ENCODE measurements at regions not wholly inside any gene's neighbourhood (a gene's known extent, or its start where the extent isn't known, plus 50 kb on each side); places are given as distances from the start of the nearest gene placed in this dataset.
"Not testable (repeated sequence)": the region's sequence is repeated elsewhere in the genome, so short reads cannot be mapped to it uniquely, and the experiment has no call there.

DNA sequence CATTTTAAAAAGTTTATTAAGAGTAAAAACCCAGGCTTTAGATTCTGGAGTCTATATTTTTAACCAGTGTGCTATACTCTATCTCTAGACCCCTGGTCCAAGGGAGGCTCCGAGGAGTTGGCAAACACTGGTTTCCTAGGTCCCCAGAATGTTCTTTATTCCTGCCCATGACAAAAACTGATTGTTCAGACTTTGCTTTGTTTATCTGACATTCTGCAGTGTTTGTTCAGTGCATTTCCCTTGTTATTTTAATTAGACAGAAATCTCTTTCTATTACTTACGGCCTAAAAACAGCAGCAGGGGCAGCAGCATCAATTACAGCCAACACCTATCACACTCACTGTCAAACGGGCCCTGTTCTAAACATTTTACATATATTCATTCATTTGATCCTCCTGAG, 2011.6 kb upstream of the WWC1 start:
- 78% methylated on average over 3 of the region's 3 CpGs for whole genome bisulfite sequencing

GRCh38 chr5:166281433-166281832, 2010.0 kb upstream of the WWC1 start:
- Histone ChIP-seq H3K4me3 (ENCODE audit: low read depth, low read length) (no peak overlapping the region), H3K27ac (ENCODE audit: low read depth) (no peak overlapping the region), H3K4me1 (ENCODE audit: insufficient read depth) (no peaks in the 10 kb centered on the region), H3K36me3 (ENCODE audit: insufficient read depth) (no peaks in the 10 kb centered on the region)
- WGBS, result 35% methylated on average over 2 of the region's 2 CpGs
- DNase-seq (ENCODE audit: extremely low spot score), result no peak

More for the DNA sequence above, 2011.6 kb upstream of the WWC1 start:
- H3K4me1 ChIP-seq (ENCODE audit: insufficient read depth), result no peaks in the 10 kb centered on the region
- H3K4me3 ChIP-seq (ENCODE audit: low read depth, low read length), result no peak overlapping the region
- no peaks in the 10 kb centered on the region for H3K36me3 ChIP-seq (ENCODE audit: insufficient read depth)
- no peak for DNase-seq (ENCODE audit: extremely low spot score)
- H3K27ac ChIP-seq (ENCODE audit: low read depth), result no peak overlapping the region

- no peaks in the 10 kb centered on the region for H3K36me3 ChIP-seq (ENCODE audit: insufficient read depth)
- 87% methylated on average over 3 of the region's 3 CpGs for WGBS
- no peak overlapping the region for H3K4me3 ChIP-seq (ENCODE audit: low read depth, low read length)
- no peak for DNase-seq (ENCODE audit: extremely low spot score)
- H3K27ac ChIP-seq (ENCODE audit: low read depth), result no peak overlapping the region
- no peaks in the 10 kb centered on the region for H3K4me1 ChIP-seq (ENCODE audit: insufficient read depth)
These were observed 2008.5 kb upstream of the WWC1 start for GRCh38 chr5:166282939-166283338.

DNA sequence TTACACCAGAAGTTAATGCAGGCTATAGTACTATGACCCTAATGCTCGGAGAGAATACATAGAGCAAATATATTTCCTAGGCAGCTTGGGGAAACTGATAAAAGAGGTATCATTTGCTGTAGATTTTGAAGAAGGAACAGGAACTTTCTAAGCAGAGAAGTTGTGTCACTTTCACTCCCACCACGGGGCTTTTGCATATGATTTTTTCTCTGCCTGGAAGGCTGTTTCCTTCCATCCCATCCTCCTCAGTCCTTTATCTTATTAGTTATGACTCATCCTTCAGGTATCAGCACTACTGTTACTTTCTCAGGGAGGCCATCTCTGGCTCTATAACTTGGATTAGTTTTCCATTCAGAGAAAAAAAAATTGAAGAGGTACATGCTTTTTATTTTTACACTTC, 2006.1 kb upstream of the WWC1 start:
- WGBS, result 57% methylated on average over 2 of the region's 2 CpGs
- no peaks in the 10 kb centered on the region for H3K4me1 ChIP-seq (ENCODE audit: insufficient read depth)
- H3K4me3 ChIP-seq (ENCODE audit: low read depth, low read length), result no peak overlapping the region
- H3K27ac ChIP-seq (ENCODE audit: low read depth), result no peak overlapping the region
- no peaks in the 10 kb centered on the region for H3K36me3 ChIP-seq (ENCODE audit: insufficient read depth)
- DNase-seq (ENCODE audit: extremely low spot score), result no peak

DNA sequence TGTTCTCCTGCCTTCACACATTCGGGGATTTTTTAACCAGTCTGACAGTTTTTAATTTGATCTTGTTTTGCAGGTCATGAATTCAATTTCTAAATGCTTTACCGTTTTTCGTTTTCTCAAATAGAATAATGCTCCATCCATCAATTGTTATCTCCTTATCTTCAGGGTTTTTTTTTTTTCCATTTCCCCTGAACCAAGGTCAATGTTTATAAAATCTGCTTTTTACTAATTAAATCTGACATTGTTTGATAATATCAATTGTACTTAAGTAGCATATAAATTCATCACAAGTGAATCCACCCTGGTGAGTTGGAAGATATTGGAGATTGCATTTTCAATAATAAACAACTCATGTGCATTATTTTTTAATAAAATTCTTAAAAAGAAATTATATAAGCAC, 2004.6 kb upstream of the WWC1 start:
- Histone ChIP-seq H3K4me3 (ENCODE audit: low read depth, low read length) (no peak overlapping the region), H3K4me1 (ENCODE audit: insufficient read depth) (no peaks in the 10 kb centered on the region), H3K36me3 (ENCODE audit: insufficient read depth) (no peaks in the 10 kb centered on the region), H3K27ac (ENCODE audit: low read depth) (no peak overlapping the region)
- 75% methylated on average over 3 of the region's 3 CpGs for WGBS
- no peak for DNase-seq (ENCODE audit: extremely low spot score)

DNA sequence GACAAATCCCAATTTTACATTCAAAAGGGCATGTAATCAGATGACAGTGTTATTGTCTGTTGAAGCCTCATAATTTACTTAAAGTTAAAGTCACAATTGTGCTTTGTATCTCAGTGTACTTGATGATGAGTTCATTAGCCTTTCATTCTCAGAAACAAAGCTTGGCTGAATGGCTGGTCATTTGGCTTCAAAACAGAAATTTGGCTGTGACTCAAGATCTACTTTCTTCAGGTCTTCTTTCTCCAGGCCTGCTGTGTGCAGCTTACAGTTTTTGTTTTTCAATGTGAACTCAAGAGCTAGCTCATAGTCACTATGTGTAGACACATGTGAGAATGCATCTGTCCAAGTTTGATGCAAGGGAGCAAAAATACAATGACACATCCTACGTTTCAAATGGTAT, 2003.6 kb upstream of the WWC1 start:
- Histone ChIP-seq H3K4me1 (ENCODE audit: insufficient read depth) (no peaks in the 10 kb centered on the region), H3K27ac (ENCODE audit: low read depth) (no peak overlapping the region), H3K36me3 (ENCODE audit: insufficient read depth) (no peaks in the 10 kb centered on the region), H3K4me3 (ENCODE audit: low read depth, low read length) (no peak overlapping the region)
- DNase-seq (ENCODE audit: extremely low spot score), result no peak
- 60% methylated on average over 1 of the region's 1 CpG for WGBS

- H3K36me3 ChIP-seq (ENCODE audit: insufficient read depth); H3K4me3 ChIP-seq (ENCODE audit: low read depth, low read length); H3K4me1 ChIP-seq (ENCODE audit: insufficient read depth); H3K27ac ChIP-seq (ENCODE audit: low read depth); DNase-seq (ENCODE audit: extremely low spot score): not testable (repeated sequence)
- 83% methylated on average over 2 of the region's 2 CpGs for WGBS
These were observed 1999.6 kb upstream of the WWC1 start for GRCh38 chr5:166291800-166292199.

DNA sequence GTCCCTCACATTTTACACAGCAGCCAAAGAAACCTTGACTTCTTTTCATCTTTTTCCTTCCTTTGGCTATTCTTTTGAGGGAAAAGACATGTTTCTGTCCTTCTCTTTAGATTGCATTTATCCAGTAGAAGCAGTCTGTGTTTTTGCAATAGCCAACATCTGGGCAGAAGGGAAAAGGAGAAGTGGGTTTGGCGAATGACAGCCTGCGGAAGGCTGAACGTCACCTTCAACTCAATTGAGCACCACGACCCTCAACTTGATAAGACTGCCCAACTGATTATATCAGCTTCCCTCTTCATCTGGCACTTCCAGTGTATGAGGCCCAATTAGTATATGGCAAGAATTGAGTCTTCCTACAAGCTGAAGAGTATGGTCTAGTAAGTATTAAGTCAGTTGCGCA, 1997.6 kb upstream of the WWC1 start:
- H3K36me3 ChIP-seq (ENCODE audit: insufficient read depth), result no peaks in the 10 kb centered on the region
- H3K4me3 ChIP-seq (ENCODE audit: low read depth, low read length), result no peak overlapping the region
- no peaks in the 10 kb centered on the region for H3K4me1 ChIP-seq (ENCODE audit: insufficient read depth)
- DNase-seq (ENCODE audit: extremely low spot score), result no peak
- H3K27ac ChIP-seq (ENCODE audit: low read depth), result no peak overlapping the region
- WGBS, result 74% methylated on average over 5 of the region's 5 CpGs

DNA sequence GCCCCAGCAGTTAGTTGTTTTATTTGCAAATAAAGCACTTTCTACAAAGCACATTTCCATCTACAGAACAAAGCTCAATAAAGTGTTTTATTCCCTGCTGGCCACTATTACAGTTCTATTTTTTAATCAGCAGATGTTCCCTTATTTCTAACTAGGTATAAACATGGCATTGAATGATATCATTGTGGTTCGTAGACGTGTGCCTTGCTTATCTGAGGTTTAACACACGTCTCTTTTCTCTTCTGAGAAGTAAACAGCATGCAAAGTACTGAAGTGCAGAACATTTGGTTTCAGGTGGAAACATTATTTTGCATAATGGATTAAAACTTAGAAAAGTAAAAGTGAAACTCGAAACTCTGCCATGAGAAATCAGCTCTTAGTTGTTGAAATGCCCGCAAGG, 1989.3 kb upstream of the WWC1 start:
- Histone ChIP-seq H3K27ac (ENCODE audit: low read depth) (no peak overlapping the region), H3K4me1 (ENCODE audit: insufficient read depth) (no peaks in the 10 kb centered on the region), H3K36me3 (ENCODE audit: insufficient read depth) (no peaks in the 10 kb centered on the region), H3K4me3 (ENCODE audit: low read depth, low read length) (no peak overlapping the region)
- DNase-seq (ENCODE audit: extremely low spot score), result no peak
- WGBS, result 63% methylated on average over 5 of the region's 5 CpGs

DNA sequence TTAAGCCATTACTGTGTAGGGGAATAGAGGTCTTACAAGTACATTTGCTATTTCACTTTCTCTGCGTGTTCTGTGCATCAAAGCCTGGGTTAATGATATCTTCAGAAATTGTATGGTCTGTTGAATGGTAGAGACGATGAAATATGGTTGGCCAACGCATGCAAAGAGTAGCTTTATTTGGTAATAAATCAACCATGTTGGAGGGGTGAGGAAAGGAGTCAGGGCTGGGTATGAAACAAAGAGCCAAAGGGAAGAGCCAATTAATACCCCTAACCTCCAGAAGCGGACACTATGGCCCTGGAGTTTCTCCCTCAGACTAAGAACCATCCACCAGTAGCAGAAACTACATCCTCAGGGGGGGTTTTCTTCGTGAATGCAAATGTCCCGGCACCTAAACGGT, 1974.0 kb upstream of the WWC1 start:
- no peak for DNase-seq (ENCODE audit: extremely low spot score)
- Histone ChIP-seq H3K36me3 (ENCODE audit: insufficient read depth) (no peaks in the 10 kb centered on the region), H3K4me1 (ENCODE audit: insufficient read depth) (no peaks in the 10 kb centered on the region), H3K27ac (ENCODE audit: low read depth) (no peak overlapping the region), H3K4me3 (ENCODE audit: low read depth, low read length) (no peak overlapping the region)
- WGBS, result 79% methylated on average over 7 of the region's 7 CpGs

GRCh38 chr5:166320920-166321480, 1970.4 kb upstream of the WWC1 start:
- Histone ChIP-seq H3K4me3 (ENCODE audit: low read depth, low read length) (no peak overlapping the region), H3K27ac (ENCODE audit: low read depth) (no peak overlapping the region), H3K4me1 (ENCODE audit: insufficient read depth) (no peaks in the 10 kb centered on the region), H3K36me3 (ENCODE audit: insufficient read depth) (no peaks in the 10 kb centered on the region)
- no peak for DNase-seq (ENCODE audit: extremely low spot score)
- WGBS, result 77% methylated on average over 6 of the region's 6 CpGs

- Histone ChIP-seq H3K27ac (ENCODE audit: low read depth) (no peak overlapping the region), H3K4me3 (ENCODE audit: low read depth, low read length) (no peak overlapping the region), H3K36me3 (ENCODE audit: insufficient read depth) (no peaks in the 10 kb centered on the region), H3K4me1 (ENCODE audit: insufficient read depth) (no peaks in the 10 kb centered on the region)
- DNase-seq (ENCODE audit: extremely low spot score), result no peak
- 52% methylated on average over 6 of the region's 6 CpGs for WGBS
These were observed 1967.1 kb upstream of the WWC1 start for GRCh38 chr5:166324372-166324771.

DNA sequence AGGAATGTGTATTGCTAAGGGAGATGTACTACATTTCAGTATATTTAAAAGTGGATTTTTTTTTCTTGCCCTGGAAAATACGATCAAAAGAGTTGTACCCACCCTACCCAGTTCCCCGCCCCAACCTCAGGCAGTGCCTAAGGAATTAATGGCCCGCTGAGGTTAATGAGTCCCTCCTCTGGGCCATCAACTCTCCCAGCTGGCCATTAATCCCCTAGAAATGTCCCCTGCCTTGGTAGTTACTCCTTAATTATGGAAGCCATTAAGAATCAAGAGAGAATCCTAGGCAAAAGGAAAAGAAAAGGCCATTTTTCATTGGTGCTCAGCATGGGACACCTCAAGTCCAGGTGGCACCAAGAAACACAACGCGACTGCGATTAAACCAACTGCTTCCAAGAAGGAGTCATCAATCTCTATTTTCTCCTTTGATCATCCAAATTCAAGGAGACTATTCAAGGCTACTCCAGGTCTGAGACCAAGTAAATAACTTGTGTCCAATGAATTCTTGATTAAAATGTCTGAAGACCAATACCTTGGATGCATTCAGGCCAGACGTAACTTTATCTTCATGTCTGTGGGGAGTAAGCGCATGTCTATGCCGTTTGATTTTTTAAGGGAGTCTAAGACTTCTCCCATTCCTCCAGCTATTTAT, 1962.2 kb upstream of the WWC1 start:
- Histone ChIP-seq H3K36me3 (ENCODE audit: insufficient read depth) (no peaks in the 10 kb centered on the region), H3K4me3 (ENCODE audit: low read depth, low read length) (no peak overlapping the region), H3K4me1 (ENCODE audit: insufficient read depth) (no peaks in the 10 kb centered on the region), H3K27ac (ENCODE audit: low read depth) (no peak overlapping the region)
- no peak for DNase-seq (ENCODE audit: extremely low spot score)
- 87% methylated on average over 9 of the region's 9 CpGs for WGBS

DNA sequence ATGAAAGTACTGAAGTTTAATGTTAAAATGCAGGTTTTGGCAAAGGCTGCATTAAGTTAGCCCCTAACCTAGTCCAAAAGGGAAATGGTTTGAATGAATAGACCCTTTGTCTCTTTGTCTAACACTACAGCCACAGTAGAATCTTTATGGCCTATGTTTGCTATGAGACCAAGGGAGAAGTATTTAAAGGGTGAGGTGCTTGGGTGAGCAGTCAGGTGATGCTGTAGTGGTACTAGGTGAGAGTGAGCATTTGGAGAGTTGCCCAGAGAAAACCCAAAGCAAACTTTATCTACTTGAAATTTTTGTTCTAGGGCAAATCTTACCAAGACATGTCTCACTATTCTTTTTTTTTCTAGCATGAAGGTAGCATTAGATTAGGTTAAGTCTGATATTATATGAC, 1961.4 kb upstream of the WWC1 start:
- no peaks in the 10 kb centered on the region for H3K4me1 ChIP-seq (ENCODE audit: insufficient read depth)
- H3K27ac ChIP-seq (ENCODE audit: low read depth), result no peak overlapping the region
- no peaks in the 10 kb centered on the region for H3K36me3 ChIP-seq (ENCODE audit: insufficient read depth)
- H3K4me3 ChIP-seq (ENCODE audit: low read depth, low read length), result no peak overlapping the region
- DNase-seq (ENCODE audit: extremely low spot score), result no peak

- 90% methylated on average over 4 of the region's 4 CpGs for WGBS
- Histone ChIP-seq H3K4me3 (ENCODE audit: low read depth, low read length) (no peak overlapping the region), H3K27ac (ENCODE audit: low read depth) (no peak overlapping the region), H3K36me3 (ENCODE audit: insufficient read depth) (no peaks in the 10 kb centered on the region), H3K4me1 (ENCODE audit: insufficient read depth) (no peaks in the 10 kb centered on the region)
- no peak for DNase-seq (ENCODE audit: extremely low spot score)
These were observed 1959.9 kb upstream of the WWC1 start for GRCh38 chr5:166331521-166331920.
